ENCODE measurements at regions not wholly inside any gene's neighbourhood (a gene's known extent, or its start where the extent isn't known, plus 50 kb on each side); places are given as distances from the start of the nearest gene placed in this dataset.

- no peaks in the 10 kb centered on the region for H4K20me1 ChIP-seq (ENCODE audit: control insufficient read depth, extremely low read depth, insufficient read depth, low read length)
- no peak for FAIRE-seq
Measured at GRCh38 chr1:113014508-113014907, 58.5 kb upstream of the LRIG2 start.

GRCh38 chr1:113018911-113019310 lies 54.1 kb upstream of the LRIG2 start:
- TF ChIP-seq CTCF (optimal IDR thresholded peaks at IDR 0.05 in 1 of 3, IDR thresholded peaks at IDR 0.05 in 1 of 3, conservative IDR thresholded peaks at IDR 0.05 in 1 of 3; ENCODE audit: extremely low read depth in 1 of 3, insufficient read depth in 2 of 3, low read length in 3 of 3) (no peak), EZH2 (IDR thresholded peaks at IDR 0.05; ENCODE audit: low read length) (no peak)
- H3K79me2 ChIP-seq (ENCODE audit: control insufficient read depth, insufficient read depth, low read length): no peaks in the 10 kb centered on the region
- no peaks in the 10 kb centered on the region for H3K9me3 ChIP-seq (ENCODE audit: control insufficient read depth, low read depth, low read length)
- dilution Hi-C loops (cut with MboI; ENCODE audit: extremely low pct_ligation_motif_present, low sequenced_read_pairs): no loop called here
- FAIRE-seq (no peak), DNase-seq (ENCODE audit: low read depth, low spot score) (no peak)
- H3K4me2 ChIP-seq (ENCODE audit: control insufficient read depth, extremely low read depth, insufficient read depth, low read depth, low read length): no peak overlapping the region
- H3K9ac ChIP-seq (ENCODE audit: control insufficient read depth, extremely low read depth, insufficient read depth, low read length): no peak overlapping the region
- H4K20me1 ChIP-seq (ENCODE audit: control insufficient read depth, extremely low read depth, insufficient read depth, low read length): no peaks in the 10 kb centered on the region
- H3K36me3 ChIP-seq (ENCODE audit: control insufficient read depth in 2 of 2, extremely low read depth in 1 of 2, insufficient read depth in 2 of 2, low read length in 2 of 2): no peaks in the 10 kb centered on the region
- no peaks in the 10 kb centered on the region for H3K27me3 ChIP-seq (ENCODE audit: control insufficient read depth, extremely low read depth, insufficient read depth, low read length)
- H3K27ac ChIP-seq (ENCODE audit: control insufficient read depth, insufficient read depth, low read length): no peak overlapping the region
- no peak overlapping the region for H2AFZ ChIP-seq (ENCODE audit: control insufficient read depth, low read length)
- H3K9me1 ChIP-seq (ENCODE audit: control insufficient read depth, extremely low read depth, insufficient read depth, low read length): no peaks in the 10 kb centered on the region
- H3K4me1 ChIP-seq (ENCODE audit: control insufficient read depth, extremely low read depth, insufficient read depth, low read length): peaks cover 15% of the 10 kb centered on the region
- no peak overlapping the region for H3K4me3 ChIP-seq (ENCODE audit: control insufficient read depth in 2 of 3, extremely low read depth in 1 of 3, insufficient read depth in 2 of 3, low read depth in 1 of 3, low read length in 3 of 3)

More at GRCh38 chr1:113014508-113014907, 58.5 kb upstream of the LRIG2 start:
- Histone ChIP-seq H3K79me2 (ENCODE audit: control insufficient read depth, insufficient read depth, low read length) (no peaks in the 10 kb centered on the region), H3K4me1 (ENCODE audit: control insufficient read depth, extremely low read depth, insufficient read depth, low read length) (no peaks in the 10 kb centered on the region), H3K9ac (ENCODE audit: control insufficient read depth, extremely low read depth, insufficient read depth, low read length) (no peak overlapping the region), H3K4me2 (ENCODE audit: control insufficient read depth, extremely low read depth, insufficient read depth, low read depth, low read length) (no peak overlapping the region), H3K9me1 (ENCODE audit: control insufficient read depth, extremely low read depth, insufficient read depth, low read length) (no peaks in the 10 kb centered on the region), H2AFZ (ENCODE audit: control insufficient read depth, low read length) (no peak overlapping the region), H3K27me3 (ENCODE audit: control insufficient read depth, extremely low read depth, insufficient read depth, low read length) (no peaks in the 10 kb centered on the region), H3K27ac (ENCODE audit: control insufficient read depth, insufficient read depth, low read length) (no peak overlapping the region), H3K36me3 (ENCODE audit: control insufficient read depth in 2 of 2, extremely low read depth in 1 of 2, insufficient read depth in 2 of 2, low read length in 2 of 2) (peaks cover 0 to 1% of the 10 kb centered on the region in 2 experiments), H3K9me3 (ENCODE audit: control insufficient read depth, low read depth, low read length) (no peaks in the 10 kb centered on the region), H3K4me3 (ENCODE audit: control insufficient read depth in 2 of 3, extremely low read depth in 1 of 3, insufficient read depth in 2 of 3, low read depth in 1 of 3, low read length in 3 of 3) (no peak overlapping the region)
- dilution Hi-C loops (cut with MboI; ENCODE audit: extremely low pct_ligation_motif_present, low sequenced_read_pairs): no loop called here
- TF ChIP-seq CTCF (optimal IDR thresholded peaks at IDR 0.05 in 1 of 3, IDR thresholded peaks at IDR 0.05 in 1 of 3, conservative IDR thresholded peaks at IDR 0.05 in 1 of 3; ENCODE audit: extremely low read depth in 1 of 3, insufficient read depth in 2 of 3, low read length in 3 of 3) (no peak), EZH2 (IDR thresholded peaks at IDR 0.05; ENCODE audit: low read length) (no peak)
- DNase-seq (ENCODE audit: low read depth, low spot score): no peak

All from keratinocyte (primary cell).